NAMALWA (cell line): ENCODE measurements at regions not wholly inside any gene's neighbourhood (a gene's known extent, or its start where the extent isn't known, plus 50 kb on each side); places are given as distances from the start of the nearest gene placed in this dataset.

Experiments used
- DNase-seq: peaks from one replicate; pipeline ENCODE4 v3.0.0-alpha.2; 2015; ENCODE audit warnings: low spot score

DNA sequence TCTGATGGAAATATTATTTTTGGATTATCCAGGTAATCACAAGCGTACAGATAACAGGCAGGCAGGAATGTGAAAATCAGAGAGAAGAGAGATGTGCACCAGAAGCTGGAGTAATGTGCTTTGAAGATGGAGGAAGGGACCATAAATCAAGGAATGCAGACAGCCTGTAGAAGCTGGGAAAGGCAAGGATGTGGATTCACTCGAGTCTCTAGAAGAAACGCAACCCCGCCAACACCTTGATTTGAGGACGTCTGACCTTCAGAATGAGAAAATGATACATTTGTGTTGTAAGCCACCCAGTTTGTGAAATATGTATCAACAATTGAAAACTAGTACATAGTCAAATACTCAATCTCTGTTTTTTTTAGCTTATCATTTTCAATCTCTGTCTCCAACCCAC is 207.6 kb upstream of the MPDZ start:
- no peak for DNase-seq

DNA sequence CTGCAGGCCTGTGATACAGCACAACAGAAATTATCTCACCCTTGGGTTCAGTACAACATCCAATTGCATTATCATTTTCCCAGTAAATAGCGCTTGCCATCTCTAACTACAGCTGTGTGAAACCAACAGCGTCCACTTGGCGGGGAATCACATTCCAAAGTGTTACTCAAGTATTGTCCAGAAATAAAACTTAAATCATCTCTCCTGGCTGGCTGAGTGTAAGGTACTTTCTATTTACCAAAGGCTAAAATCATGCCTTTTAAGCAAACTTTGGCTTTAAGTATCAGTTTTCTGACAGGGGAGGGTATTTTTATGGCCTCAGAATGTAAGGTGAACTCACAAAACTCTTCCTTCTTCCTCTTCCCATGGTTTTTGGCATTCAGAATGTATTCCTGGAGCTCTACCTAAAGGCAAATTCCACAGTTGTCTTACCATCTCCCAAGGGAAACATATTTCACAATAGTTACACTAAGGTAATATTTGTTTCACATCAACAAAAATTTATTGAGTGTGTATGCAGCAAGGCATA is 205.6 kb upstream of the MPDZ start:
- DNase-seq: no peak

DNA sequence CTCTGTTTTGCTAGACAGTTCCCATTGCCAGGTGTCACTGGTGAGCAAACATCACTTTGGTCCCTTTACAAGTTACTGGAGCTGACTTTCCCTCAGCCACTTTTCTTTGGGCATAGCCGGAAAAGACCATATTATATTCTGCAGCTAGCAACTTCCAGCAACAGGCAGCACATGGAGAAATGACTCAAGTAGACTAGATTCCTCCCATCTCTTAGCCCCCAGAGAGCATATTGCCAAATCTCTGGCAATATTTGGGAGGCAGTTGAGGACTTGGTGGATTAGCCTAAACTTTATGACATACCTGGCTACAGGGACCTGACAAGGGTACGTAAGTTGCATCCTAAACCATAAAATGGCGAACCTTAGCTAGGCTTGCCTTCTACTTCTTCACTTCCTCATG is 204.7 kb upstream of the MPDZ start:
- no peak for DNase-seq

DNA sequence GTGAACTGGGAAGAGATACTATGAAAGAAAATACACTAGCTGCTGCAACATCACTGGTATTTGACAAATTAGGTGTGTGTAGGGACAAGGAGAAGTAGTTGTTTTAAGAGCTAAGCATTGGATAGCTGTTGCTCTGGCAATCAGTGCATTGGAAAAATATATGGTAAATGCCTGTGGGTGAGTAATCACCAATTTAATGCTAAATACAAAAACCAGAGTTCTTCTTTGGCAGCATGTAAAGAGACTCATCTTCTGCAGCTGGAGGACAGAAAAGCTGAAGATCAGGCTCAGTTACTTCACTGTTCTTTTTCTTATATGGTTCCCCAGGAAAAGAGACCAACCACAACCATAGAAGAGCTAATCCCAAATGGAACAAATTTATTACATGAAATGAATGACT is 201.8 kb upstream of the MPDZ start:
- no peak for DNase-seq

DNA sequence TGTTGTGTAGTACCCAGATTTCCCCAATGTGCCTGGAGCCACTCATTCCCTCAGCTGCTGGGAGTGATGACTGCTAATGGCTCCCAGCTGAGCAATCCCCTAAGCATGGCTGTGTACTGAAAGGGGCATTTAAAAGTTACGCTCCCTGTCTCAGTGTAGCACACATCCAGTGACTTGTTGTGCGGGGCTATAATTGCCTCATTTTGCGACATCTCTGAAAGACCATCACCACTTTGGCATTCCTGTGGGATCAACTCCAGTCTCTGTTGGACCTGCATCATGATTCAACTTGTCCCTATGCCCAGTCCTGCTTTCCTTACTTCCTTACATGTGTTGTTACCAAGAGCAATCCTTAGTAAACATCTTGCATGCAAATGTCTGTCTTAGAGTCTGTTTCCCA is 201.2 kb upstream of the MPDZ start:
- no peak for DNase-seq

DNA sequence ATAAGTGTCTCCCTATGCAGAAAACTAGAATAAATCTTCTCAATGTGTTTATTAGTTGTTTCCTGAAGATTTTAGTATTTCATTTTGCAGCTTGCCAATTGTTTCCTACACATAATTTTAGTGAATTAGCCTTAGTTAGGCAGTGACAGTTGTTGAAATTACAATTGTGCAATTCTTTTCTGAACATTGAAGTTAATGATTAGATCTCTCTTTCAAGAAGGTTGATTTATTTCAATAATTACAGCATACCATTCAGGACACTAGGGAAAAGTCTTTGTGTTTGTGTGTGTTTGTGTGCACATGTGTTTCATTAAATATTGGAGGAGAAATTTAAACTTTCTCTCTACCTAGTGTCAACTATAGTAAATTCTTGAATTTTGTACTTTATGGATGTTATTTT is 199.6 kb upstream of the MPDZ start:
- no peak for DNase-seq

DNA sequence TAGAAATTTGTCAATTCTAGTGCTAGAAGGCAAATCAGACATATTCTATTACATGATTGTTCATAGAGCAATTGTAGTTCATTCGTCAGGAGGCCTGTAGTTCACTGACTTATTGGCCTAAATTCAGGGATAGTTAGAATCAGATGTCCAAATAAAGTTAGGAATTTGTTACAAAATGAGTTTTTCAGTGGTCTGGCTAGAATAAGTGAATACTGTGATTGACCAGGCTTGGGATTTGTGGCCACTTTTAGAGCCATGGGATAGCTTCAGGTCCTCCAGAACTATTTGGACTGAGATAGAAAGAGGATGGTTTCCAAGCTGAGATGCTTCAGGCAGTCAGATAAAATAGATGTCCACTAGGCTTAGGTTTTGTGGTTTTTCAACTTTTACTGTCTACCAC is 199.1 kb upstream of the MPDZ start:
- DNase-seq: no peak

DNA sequence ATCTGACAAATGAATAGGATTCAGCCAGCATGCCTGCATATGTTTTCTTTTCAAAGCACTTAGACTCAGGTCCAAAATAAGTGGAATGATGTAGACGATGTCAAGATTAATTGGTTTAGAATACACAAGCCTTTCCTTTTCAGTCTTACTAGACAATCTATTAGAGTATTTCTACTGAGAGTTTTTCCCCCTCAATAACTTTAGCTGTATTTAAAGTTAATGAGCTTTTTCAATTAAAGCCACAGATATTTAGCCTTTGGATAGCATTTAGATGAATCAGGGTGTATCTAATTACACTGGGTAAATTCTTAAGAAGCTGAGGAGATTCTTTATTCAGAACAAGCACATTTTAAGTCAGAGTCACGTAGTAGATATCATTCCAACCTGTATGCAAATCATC is 198.7 kb upstream of the MPDZ start:
- DNase-seq: no peak

DNA sequence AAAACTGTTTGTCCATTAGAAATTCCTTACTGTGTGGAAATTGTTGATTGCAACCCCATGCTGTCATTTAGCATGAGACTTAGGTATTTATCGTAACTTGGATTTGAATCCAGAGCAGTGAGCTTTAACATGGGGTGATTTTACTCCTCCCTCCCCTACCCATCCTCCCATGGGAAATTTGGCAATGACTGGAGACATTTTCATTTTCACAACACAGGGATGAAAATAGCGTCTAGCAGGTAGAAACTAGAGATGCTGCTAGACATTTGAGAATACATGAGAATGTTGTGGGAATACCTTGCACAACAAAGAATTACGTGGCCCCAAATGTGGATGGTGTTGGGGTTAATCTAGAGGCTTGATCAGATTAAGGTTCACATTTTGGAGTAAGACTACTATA is 191.3 kb upstream of the MPDZ start:
- no peak for DNase-seq

DNA sequence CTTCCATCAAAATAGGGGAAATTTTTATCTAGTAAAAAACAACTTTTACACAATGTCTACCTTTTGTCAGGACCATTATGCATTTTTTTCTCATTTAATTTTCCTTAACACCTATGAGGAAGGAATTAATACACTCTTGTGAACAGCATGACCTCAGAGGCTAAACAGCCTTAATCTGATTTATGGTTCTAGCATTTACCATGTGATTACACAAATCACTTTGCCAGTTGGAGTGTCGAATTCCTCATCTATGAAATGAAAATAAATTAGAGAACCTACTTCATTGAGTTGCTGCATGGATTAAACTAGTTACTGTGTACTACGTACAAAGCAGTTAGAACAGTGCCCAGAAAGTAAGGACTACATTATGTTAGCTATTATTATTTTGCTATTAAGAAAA is 187.7 kb upstream of the MPDZ start:
- no peak for DNase-seq

DNA sequence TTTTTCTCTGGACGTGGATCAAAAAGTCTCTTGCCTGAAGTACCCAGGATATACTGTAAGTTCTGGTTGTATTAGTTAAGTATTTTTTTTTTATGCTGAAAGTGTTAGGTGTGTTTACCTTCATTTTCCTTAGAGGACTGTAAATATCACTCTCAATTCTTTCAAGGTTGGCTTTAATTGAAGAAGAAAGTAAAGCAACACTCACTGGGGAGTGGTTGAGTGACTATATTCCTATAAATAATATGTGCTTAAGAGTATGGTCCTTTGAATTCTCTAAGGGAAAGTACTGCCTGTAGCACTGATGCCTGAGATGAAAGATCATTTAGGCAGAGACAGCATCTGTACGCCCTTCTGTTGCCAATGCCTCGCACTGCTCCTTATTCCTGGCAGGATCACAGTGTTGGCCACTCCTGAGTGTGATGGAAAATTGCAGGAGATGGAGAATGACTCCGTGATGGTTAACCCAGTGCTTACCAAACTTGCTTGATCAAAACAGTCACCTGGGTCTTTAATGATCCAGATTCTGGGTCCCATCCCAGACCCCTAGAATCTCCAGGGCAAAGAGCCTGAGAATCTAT is 182.0 kb upstream of the MPDZ start:
- no peak for DNase-seq

DNA sequence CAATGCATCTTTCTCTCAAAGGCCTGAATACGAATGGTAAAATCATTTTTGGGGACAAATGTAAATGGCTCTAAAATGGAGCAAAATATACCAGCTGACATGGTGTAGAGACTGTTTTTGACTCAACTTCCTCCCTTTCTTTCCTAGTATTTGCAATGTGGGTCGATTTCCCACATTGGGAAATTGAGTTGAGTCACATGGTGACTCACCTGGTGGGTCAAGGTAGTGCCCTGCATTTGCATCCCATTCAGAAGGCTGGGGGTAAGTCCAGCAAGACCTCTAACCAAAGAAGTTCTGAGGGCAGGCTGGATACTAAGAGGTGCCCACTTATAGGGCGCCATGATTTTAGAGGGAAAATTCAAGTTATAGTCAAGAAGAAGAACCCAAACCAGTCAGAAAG is 179.6 kb upstream of the MPDZ start:
- DNase-seq: no peak

DNA sequence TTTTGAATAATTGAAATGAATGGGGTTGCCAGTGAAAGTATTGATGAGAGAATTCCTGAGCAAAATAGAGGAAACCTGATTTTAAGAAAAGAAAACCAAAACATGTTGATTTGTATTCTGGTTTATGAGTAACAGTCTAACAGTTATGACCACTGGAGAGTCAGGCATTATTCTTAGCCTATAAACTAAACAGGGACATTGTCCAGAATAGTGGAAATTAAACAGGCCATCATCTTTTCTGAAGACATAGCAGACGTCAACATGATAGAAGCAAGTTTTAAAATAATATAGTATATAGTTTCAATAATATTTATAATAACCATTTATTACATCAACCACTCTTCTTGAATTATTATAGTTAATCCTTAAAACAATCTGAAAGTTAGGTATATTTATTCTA is 178.3 kb upstream of the MPDZ start:
- DNase-seq: no peak

DNA sequence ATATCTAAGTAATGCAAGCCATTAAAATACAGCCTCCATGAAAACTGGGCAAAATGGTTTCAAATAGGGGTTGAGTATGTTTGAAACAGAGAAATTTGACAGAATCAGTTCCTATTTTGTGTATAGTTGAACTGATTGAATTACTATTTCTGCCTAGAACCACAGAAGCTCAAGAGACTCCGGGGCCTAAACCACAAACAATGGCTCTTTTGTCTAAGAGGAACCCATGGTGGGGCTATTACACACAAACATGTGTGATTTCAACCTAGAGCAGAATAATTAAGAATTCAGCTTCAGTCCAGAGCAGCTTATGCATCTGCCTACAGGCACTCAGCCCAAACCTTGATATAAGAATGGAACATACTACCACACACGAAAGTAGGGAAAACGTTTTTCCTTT is 171.2 kb upstream of the MPDZ start:
- DNase-seq: no peak

DNA sequence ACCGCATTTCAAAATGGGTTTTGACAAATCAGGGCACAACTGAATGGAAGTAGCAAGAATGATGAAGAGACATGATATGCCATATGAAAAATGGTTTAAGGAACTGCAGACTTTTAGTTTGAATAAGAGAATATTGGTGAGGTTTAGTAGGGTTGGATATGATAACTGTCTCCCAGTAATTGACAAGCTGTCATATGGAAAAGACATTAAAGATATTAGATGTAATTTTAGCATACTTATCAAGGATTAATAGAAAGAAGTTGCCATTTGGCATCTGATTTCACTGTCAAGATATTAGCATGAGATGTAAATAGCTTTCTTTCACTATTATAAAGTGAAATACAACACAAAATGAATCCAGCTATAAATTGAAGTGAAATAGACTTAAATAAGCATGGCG is 169.0 kb upstream of the MPDZ start:
- DNase-seq: no peak

DNA sequence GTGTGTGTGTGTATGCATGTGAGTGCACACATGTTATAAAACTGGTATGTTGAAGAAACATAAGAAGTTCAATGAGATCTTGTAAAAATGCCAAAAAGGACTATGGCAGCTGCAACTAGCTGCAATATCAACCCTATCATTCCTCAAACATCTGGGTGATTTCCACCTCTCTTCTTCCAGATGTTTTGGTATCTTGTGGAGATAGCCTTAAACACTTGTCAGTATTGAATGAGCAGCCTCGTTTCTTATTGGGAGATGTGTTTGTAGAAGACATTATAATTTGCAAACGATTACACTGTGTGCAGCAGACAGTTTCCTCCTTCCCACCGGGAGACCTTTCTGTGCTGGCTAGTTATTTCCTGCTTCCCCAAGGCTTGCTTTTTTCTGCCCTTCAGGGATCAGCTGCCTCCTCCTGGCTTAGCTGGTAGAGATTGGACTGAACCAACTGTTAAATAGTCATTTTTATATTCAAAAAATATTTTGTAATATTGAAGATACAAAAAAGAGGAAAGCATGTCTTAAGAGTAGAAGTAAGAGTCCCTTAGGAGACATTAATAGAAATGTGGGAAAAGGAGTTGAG is 168.4 kb upstream of the MPDZ start:
- DNase-seq: no peak

DNA sequence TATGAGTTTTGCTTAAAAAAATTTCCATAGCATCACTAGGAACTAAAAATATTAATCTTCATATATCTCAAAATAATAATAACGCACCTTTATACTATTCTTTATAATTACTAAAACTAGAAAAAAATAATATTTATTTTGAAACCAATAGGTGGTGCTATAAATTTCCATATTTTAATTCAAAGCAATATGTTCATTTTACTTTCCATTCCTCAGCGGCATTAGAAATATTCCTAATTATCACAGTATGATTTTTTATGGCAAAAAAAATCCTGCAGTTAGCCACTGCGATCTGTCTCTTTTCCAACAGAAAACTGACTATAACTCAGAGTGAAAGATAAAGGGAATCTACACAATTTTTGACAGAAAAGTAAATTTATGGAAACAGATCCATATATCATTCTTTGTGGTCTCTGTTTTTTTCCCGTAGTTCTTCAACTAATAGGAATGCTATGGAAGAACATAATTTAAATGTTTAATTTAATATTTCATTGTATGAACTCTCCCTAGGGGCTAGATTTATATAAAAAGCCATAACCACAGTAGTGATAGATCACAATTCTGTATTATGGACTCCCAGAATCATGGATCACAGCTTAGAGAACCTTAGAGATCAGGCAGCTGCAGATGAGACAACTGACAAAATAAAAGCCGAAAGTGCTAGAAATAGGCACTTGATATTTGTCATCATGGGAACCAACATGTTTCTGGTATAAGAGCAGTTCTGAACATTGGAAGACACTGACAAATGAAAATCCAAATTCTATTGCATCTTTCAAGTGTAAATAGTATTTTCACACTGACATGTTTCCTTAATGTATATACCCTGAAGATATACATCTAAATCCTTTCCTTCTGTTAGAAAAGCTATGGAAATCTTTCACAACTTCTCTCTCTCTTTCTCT is 167.7 kb upstream of the MPDZ start:
- DNase-seq: no peak

DNA sequence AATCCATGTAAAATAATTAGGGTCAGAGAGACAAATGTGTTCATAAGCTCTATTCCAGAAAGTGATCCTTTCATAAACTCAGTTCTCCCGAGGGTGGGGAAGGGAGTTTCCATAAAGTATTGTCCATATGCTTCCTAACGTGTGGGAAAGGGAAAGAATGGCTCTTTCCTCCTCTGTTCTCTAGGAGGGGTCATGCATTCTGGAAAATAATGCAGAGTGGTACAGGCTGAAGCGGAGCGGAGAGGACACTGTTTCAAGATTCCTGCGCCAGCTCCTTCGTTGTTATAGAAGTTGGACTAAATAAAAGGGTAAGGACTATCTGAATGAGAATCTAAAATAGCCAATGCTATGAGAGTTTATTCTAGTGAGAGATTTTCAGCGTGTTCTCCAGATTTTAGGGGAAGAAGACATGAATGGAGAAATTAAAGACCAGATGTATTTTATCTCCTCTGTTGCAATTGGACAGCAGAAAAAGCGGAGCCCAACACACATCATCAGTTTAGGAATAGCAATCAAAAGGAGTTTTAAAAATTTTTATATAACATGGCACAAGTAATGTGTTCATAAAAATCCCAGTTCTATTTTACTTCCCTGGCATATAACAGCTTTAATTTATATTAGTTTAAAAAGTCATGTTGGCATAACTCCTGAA is 166.9 kb upstream of the MPDZ start:
- DNase-seq: no peak

DNA sequence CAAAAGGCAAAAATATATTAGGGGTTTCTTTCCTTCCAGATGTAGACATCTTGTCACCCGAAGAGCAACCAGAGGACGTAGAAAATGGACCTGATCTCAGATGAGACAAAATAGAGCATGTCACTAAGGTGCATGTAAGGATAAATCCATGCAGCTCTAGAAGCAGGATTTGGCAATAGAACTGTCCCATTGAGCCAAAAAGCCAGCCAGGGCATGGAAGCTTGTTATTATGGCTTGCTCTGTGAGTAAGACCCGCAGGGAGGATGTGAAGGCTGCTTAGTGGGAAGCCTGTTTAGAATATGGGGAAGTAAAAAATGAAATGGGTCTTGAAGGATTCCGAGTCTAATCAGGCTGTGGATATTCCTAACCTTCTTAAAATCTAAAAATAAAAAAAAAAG is 165.6 kb upstream of the MPDZ start:
- DNase-seq: no peak

DNA sequence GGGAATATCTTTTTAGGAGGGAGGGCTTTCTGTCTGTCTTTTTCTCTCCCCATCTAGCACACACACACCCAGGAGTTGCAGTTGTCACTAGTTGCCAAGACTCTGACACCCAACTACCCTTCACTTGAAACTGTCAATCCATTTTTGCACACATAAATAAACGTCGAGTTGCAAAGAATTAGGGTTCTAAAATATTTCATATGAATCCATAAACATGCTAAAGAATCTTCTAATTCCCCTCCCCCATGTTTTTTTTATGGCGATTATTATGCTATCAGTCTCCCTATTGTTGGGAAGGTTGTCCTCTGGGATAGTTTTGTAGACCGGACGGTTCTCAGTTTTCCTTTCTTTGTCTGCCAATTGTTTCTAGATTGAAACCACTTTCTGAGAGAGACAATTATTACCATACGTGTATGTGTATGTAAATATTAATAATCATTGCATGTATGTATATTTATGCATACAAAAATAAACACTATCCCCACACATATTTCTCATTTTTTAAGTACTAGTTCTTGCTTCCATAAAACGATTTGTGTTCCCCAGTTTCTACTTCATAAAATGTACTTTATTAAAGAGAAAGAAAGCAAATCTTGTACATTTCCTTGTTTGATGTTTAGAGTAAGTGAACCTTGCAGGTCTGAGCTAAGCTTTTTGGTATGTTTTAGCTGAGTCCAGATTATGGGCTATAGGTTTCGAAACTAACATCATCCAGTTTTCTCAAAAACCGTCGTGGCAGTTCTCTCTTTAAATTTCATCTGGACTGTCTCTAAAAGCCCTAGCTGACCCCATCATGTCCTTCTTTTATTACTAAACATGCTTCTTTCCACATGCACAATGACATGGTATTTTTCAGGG is 165.0 kb upstream of the MPDZ start:
- no peak for DNase-seq

DNA sequence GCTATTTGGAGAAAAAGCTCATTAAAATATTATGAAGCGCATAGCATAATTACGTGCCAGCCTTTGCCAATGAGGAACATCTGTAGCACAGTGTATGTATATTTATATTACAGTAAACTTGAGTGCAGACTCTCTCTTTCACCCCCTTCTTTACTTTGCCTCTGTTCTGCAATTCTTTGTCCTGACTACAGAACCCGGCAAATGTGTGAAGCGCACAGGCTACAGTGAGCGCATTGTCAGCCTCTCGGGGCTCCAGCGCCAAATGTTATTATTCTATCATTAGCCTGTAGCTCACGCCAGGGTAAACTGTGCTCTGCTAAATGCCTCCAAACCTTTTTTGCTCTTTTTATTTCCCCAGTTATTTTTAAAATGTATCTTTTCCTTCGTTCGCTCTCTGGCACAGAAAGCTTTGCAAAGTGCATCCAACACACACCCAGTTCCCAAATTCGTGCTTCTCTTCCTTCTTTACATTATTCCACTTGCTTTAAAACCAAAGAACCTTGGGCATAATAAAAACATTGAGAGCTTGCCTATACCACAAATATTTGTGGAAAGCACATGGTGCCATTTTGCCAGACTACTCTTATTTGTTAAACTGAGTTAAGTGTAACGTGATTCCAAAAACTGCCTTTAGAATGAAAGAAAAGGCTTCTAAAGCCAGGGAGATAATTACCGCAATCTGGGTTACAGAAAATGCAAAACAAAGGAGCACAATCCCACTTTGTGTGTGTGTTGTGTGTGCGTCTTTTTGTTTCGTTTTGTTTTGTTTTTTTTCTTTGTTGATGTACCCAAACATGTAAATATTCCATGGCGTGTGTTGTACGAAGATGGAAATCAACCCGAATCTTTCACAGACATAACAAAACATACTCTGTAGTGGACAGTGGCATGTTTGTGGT is 164.1 kb upstream of the MPDZ start:
- no peak for DNase-seq
